Stimulated activated CD8-positive, alpha-beta memory T cell treated with anti-CD3 and anti-CD28 coated beads, Interleukin-7, amount 100 ng/mL, for 1 hour (primary cell): ENCODE measurements at regions not wholly inside any gene's neighbourhood (a gene's known extent, or its start where the extent isn't known, plus 50 kb on each side); places are given as distances from the start of the nearest gene placed in this dataset.
A peak's percentile ranks its signal among the peaks of the same experiment; 100 is the strongest.

Experiments used
- DNase-seq, 2 donors: peaks; one replicate each; pipeline ENCODE4 v3.0.0-alpha.2; 2020; ENCODE audit warnings: low read depth in 2 of 2

DNA sequence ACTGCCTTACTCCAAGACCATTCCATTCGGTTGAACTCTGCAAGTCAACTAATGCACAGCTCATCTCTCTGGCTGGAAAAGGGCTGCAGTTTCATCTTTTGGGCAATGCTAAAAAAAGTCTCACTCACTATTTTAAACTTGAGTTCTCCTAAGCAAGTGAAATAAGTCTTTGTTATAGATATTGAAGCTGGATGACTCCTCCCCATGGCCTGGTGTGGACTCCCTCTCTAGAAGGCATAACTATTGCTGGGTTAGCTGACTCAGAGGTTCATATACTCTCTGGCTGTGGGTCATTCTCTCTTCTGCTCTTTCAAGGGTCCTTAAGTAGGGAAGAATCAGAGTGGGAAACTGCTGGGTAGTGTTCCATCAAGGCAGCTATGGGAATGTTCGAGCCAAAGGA lies 88.0 kb downstream of the XCL2 start:
- DNase-seq: no peak

DNA sequence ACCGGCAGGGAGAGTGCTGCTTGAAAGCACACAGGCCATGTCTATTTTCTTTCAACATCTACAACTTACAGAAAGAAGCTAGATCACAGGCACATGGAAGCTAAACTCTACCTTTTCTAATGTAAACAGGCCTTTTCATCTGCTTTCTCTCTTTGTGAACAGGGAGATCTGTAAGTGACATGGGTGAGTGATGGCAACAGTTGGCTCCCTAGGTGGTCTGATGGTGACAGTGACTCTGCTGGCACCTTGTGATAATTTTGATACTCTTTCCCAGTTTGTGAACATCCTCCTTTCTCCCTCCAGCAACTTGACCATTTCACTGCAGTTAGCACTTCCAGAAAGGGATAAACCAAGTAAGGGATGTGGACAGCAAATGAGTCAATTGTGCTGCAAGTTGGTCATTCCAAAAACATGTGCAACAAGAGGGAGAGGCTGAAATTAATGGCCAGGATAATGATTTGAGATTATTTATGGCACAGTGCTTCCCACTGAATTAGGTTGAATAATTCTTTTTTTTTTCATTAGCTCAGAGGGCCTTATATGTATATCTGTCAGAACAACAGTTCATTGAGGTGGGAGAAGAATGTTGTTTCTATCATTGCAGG lies 89.5 kb downstream of the XCL2 start:
- no peak for DNase-seq

DNA sequence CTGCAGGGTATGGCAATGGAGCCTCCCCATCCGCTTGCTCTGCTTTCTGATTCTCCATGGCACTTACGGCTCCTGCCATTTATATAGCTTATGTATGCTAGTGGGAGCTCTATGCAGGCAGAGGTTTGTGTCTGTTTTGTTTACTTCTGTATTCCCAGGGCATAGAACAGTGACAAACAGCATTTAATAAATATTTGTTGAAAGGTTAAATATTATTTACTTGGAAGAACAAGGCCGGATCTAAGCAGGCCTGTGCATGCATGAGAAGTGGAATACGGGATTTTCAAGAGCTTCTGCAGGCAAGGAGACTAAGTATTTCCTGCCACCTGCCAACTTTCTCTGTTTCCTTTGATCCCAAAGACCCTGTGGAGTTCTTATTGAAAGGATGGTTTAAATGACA lies 90.7 kb downstream of the XCL2 start:
- DNase-seq: no peak

DNA sequence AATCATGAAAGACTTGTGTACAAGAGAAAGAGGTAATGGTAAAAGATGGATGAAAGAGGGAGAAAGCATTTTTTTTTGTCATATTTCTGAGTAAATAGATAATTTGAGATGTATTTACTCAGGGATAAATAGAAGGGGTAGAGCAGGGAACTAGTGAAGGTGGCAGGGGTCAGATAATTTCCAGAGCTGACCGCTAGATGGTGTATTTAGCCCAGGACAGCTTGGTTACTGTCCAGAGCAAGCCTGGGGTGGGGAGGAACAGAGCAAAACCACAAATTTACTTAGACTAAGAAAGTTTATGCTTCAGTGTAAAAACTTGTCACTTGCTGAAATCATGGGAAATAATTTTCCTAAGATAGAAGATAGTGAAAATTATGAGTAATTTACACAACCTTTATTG lies 91.5 kb downstream of the XCL2 start:
- DNase-seq: no peak

DNA sequence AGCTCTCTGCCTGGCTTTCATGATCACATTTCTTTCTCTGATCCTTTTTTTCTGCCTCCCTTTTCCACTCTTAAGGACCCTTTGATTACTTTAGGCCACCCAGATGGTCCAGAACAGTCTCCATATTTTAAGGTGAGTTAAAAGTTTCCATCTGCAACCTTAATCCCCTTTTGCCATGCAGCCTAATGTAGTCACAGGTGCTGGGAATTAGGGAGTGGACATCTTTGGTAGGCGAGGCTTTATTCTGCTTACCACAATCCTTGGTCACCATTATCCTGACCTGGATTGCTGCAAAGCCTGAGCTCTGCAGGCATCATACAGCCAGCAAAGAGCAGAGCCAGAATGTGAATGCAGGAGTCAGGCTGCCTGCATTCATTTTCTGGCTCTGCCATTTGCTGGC lies 95.9 kb downstream of the XCL2 start:
- no peak for DNase-seq

DNA sequence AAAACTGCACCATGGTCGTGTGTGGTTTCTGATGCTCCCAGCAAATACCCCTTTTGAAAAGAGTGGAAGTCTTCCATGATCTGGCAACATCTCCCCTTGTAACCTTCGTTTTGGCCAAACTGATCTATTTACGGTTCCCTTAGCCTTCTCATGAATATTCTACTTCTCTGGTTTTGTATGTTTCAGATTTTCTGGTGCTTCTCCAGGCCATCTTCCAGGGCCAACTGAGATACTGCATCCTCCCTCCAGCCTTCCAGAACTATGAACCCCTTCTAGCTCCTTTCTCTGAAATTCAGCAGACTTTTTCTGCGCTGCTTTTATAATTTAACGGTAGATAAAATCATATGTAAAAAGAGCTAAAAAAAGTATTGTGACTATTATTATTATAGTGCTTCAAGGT lies 97.7 kb downstream of the XCL2 start:
- no peak for DNase-seq

DNA sequence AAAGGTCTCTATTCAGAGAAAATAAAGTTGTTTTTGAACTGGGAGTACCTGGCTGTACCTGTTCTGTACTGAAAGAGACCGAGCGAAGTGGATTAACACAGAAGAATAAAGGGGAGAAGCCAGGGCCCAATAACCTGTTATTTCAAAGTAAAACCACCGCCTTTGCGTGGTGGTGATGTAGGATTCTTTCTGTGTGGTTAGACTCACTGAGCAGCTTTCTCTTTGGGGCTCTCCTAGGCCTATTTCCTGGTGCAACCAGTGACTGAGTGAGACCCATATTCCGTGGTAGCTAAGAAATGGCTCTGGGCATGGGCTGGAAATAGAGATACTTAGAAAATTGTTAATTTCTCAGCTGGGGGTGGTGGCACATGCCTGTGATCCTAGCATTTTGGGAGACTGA lies 99.9 kb downstream of the XCL2 start:
- DNase-seq: no peak

DNA sequence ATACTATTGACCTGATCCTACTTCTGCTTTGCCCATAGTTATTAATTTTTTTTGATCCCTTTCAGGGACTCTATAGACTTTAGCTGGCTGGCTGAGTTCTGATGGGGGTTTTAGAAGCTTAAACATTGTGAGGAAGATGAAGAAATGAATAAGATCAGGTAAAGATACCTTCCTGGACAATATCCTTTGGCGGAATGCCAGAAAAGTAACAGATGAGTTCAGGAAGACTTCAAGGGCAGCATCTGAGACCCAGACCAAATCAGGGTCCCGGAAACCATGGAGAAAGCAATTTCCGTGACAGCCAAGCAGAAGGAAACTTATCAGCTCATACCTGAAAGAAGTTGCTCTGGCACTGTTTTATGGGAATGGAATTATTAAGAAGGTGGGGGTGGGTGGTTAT lies 100.4 kb downstream of the XCL2 start:
- no peak for DNase-seq

DNA sequence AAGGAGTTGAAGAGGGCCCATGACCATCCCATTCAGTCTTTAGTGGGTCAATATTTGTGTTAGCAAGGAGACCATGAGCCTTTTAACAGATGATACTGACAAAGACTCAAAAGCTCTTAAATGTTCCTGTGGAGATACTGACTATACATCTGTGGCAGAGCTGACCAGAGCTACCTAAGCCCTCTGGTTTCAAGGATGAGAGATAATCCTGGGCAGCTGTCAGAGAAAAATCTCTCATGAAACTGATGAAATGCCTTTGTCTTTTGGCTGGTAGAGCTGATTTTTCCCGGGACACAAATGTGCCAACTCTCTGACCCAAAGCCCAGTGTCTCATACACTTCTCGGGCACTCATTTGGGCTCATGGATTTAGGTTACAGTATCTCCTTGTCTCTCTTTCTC lies 100.9 kb downstream of the XCL2 start:
- DNase-seq: no peak

DNA sequence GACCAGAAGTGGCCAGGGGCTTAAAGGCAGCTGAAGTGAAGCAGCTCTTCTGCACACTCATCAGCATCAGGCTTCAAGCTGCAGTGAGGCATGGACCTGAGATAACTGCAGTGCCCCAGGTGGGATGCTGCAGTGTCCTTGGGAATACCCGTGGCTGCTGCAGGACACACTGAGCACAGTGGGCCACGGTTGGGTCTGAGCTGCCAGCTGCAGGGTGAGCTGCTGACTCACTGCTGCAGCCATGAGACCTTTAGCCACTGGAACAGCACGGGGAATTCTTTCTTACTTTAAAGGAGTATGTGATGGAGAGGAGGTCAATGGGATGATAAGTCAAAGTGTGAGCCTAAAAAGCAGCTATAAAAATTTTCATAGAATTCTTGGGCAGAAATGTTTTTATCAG lies 102.1 kb downstream of the XCL2 start:
- no peak for DNase-seq

DNA sequence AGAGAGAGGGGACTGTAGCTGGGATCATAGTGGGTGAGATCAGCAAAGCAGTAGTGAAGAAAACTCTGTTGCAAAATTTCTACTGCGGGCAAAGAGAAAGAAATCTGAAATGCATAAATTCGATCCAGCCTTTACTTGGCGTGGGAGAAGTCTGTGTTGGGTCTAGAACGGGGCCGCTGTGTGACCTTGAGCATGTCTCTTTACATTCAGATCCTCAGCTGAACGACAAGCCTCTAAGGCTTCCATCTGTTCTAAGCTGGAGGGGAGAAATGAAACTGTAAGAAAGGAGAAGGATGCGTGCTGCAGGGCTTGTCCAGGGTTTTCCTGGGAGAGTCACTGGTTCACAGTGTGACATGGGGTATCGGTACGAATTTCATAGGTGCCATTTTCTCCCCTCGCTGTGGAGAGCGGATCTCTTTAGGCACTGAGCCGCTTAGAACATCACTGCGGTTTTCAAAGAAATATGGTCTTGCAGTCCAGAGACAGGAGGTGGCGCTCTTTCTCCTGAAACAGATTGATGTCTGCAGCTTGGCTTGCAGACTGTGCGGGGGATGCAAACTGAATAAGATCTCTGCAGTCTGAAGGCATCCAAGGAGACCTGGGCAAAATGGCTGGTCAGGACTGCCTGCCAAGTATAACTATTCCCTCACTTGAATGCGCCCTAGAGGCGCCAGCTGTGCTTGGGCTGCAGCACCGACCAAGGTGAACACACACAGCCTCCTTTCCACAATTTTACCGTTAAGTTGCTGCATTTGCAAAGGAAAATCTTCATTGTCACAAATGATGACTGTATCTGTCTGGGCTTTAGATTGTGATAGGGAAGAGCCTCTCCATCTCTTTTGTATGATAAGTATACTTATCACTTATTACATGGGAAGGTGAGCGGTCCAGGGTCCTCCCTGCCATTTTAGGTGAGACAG lies 104.1 kb downstream of the XCL2 start:
- DNase-seq: peak; percentile 60 to 66

DNA sequence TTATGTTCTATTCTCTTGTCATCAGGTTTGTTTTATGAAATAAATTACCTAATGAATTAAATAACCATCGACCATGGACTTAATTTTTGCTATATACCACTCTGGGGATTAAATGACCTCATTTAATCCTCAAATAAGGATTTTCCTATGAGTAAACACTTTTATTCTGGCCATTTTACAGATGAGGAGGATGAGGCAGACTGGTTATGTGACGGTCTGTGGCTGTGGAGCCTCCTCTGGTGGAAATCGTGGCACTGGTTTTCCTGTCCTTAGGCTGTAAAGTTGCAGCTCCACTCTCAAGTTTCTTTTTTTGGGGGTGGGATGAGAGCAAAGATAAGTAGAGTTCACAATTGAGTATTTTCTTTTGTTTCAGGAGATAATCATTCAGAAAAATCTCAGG lies 105.2 kb downstream of the XCL2 start:
- no peak for DNase-seq

DNA sequence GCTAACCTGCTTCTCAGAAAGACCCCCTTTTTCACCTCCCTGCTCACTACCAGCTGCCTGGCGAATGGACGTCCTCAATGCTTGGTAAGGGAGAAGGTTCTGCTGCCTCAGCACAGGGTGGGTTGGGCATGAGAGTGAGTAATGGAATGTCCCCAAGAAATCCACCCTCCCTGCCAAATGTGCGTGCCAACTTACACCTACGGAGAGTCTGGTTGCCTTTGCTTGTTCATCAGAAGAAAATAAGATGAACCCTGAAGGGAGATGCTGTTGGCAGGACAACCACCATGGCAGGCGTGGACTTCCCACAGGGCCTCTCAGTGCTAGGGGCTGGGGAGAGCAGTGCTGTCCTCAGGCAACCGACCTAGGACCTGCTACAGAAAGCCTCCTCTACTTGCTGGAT lies 106.0 kb downstream of the XCL2 start:
- no peak for DNase-seq

DNA sequence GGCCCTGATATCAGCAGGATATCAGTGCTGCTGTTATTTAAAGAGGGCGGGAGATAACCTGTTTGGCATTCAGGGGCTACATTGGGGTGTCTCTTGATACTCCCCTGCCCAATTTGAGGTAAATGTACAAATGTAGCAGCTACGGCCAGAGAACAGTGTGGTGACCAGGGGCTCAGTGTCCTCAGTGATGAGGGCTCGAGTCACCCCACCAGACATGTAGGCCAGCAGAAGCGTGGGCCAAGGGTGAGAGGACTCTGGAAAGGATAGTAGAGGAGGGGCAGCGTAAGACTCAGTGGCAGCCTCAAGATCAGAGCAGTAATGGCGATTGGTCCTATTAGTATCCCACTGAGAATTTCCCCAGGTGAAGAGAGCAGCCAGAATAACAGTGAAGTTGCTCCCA lies 108.4 kb downstream of the XCL2 start:
- DNase-seq: no peak

DNA sequence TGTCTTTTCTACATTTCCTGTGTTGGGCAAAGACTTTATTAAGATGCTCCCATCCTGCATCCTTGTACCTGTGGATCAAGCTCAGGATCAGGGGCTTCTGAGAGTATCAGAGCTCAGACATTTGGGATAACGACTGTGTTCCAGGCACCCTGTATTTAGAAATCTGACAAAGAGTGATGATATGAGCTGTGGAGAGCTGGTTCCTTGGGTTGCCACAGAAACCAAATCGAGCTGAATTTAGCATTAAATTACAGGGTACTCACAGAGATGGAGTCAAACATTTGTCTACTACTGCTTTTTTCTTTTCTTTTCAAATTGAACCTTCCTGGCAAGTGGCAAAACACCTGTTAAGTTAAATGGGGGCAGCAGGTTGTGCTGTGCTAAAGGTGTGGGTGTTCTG lies 110.6 kb downstream of the XCL2 start:
- DNase-seq: no peak

DNA sequence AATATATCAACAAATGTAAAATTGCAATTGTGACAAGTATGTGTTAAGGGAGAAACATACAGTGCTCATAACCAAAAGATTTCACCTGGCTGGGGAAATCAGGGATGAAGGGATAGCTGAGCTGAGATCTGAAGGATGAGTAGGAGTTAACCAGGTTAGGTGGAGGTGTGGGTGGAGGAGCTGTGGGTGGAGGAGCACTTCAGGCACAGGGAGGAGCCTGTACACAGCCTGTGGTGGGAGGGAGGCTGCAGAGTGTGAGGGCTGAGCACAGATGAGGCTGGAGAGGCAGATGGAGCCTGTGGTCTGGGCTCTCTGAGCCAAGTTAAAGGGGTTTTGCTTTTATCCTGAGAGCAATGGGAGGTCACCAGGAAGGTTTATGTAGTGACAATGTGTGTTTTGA lies 111.9 kb downstream of the XCL2 start:
- DNase-seq: no peak

DNA sequence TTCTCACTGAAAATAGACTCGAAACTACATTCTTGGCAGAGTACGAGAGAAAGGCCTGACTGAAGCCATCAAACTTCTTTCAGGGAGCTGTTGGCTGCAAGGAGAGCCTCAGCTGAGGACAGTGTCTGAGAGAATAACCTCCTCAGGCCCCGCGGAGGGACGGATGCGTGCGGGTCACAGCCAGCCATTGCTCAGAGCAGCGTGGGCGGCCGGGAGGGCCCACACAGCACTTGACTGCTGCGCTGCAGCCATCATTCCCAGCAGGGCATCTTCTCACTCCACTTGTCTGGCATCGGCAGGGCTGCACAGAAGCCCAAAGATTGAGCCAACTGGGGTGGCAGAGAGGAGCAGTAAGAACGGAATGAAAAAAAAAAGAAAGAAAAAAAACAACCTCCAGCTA lies 113.5 kb downstream of the XCL2 start:
- DNase-seq: no peak

DNA sequence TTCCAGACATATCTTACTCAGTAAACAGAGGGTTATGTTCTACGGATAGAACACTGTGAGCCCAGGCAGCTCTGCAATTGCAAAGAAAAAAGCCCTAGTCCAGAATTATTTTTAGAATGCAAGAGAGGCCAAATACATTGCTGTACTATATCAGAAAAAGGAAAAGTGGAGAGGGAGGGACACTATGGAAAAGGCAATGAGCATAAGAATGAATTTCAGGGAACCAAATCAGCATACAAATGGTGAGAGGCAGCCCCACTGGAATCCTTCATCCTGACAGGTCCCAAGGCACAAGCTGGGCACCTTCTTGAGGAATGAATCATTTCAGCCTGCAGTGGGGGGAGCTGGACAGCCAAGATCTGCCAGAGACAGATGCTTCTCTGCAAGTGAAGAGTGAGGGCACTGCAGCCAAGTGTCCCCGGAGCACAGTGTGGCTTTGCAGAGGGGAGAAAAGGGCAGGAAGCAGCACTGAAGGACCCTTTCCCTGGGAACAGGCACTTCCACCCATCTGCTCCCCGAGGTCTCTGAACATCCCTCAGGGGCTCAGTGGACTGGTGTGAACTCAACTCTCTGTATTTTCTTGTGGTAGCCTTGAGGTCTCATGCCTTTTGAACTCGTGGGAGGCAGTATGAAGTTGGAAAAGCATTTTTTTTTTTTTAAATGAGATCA lies 115.6 kb downstream of the XCL2 start:
- no peak for DNase-seq

DNA sequence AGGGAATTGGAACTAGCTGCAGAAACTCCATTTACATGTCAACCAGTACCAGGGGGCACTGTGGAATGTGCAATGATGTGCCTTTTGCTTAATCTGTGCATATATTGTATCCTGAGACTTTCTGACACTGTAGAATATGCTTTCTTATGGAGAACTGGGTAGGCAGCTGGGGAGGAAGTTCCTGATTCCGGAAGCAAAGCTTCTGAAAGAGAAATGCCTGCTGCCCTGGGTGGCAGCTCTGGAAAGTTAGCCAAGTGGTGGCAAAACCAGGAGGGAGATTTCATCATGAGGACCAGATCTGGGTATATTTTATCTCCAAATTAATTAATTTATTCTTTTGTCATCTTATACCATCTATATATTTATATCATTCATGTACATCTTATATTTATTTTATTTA lies 116.7 kb downstream of the XCL2 start:
- DNase-seq: no peak

DNA sequence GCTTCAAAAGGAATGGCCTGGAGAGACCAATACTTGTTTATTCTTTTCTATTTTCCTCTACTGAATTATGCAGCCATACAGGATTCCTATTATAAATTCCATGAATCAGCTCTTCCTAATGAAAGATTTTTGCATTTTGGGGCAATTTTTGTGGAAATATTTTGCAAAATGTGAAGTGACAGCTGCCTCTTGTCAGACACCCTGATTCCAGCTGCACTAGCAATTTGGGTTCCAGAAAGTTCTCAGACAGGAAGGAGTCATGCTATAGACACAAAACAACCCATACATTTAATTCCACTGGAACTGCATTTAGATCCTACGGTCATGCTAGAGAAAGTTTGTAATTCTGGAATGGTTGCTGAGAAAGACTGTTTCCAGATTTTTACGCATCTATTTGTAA lies 119.5 kb downstream of the XCL2 start:
- no peak for DNase-seq

DNA sequence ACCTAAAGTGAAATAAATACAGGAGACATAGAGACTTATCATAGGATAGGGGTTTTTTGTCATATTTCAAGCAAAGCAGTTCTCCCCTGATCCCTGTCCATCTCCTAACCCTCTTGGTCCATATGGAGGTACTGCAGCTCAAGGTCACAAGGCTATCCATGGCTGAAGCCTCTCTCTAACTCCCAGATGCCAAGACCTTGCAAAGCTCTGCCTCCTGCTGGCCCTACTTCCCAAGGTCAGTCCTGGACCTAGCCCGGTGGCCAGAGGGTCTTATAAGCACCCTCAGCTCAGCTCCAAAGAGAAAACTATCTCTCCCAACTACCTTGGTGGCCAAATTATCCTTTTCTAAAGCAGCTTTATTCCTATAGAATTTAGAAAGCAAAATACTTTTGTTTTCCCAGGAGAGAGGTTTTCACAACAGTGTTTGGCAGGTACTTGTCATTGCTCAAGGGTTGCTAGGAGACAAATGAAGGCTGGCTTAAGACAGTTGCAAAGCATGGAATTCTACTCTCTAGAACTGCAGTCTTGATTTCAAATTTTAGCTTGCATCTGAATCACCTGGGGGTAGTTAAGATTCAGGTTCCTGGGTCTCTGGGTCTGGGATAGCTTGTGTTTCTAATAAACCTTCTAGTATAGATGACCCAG lies 121.5 kb downstream of the XCL2 start:
- DNase-seq: no peak

DNA sequence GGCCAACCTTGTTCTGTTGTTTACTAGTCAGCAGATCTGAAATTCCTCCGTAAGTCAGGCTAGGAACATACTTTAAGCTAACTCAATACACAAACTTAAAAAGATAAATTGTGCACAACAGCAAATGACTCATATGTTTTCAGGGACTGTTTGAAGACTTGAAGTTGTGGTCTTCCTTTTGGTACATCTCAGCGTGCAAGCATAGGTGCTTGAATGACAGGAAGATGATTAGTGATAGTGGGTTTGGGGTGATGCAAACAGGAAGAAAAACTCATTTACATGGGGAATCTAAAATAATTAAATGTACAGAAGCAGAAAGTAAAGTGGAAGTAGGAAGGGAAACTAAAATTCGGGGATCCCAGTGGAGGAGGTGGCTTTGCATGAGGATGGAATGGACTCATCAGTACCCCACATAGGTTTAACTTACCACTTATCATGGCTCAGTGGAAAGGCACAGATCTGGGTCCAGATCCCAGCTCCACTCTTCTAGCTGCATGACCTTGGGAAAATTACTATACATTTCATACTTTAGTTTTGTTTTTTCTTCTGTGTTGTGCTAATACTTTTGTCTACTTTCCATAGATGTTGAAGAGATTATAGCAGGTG lies 122.3 kb downstream of the XCL2 start:
- DNase-seq: no peak
